Right lobe of liver (tissue), 4 donors: ENCODE measurements at regions not wholly inside any gene's neighbourhood (a gene's known extent, or its start where the extent isn't known, plus 50 kb on each side); places are given as distances from the start of the nearest gene placed in this dataset.

Experiments
- CTCF ChIP-seq, 4 donors: fragments of 200-600 bp in 3 of 4; fragments of 450-650 bp in 1 of 4; IDR thresholded peaks; one replicate each; pipeline versions ENCODE4 v1.5.1 to v1.8.0; 2016 to 2022; ENCODE audit warnings: antibody characterized with exemption in 4 of 4, mild to moderate bottlenecking in 2 of 4
- POLR2A ChIP-seq: fragments of 450-650 bp; IDR thresholded peaks from one replicate; pipeline ENCODE4 v1.6.1; 2017; ENCODE audit warnings: antibody characterized with exemption, mild to moderate bottlenecking
- donor health status: DM: no; HTN: no; CAD: no.
- donor health status: DM: no; HTN: no; CAD: no.
- donor health status: DM: no; HTN: yes; CAD: no.

- TF ChIP-seq POLR2A (no peak), CTCF (IDR thresholded peaks at IDR 0.05) (no peak)
Observed at GRCh38 chr16:17024514-17024913, 446.2 kb downstream of the XYLT1 start.
